ENCODE measurements at regions not wholly inside any gene's neighbourhood (a gene's known extent, or its start where the extent isn't known, plus 50 kb on each side); places are given as distances from the start of the nearest gene placed in this dataset.

- peaks cover 2% of the 10 kb centered on the region for H3K27me3 Mint-ChIP-seq
- DNase-seq (ENCODE audit: low spot score in 2 of 2) (no peak), ATAC-seq (ENCODE audit: low read depth) (no peak)
- peaks cover 47% of the 10 kb centered on the region for H3K4me1 Mint-ChIP-seq
- H3K27ac Mint-ChIP-seq = peak overlapping the region; percentile 51
- H3K36me3 Mint-ChIP-seq = peaks cover 6% of the 10 kb centered on the region
- no peak overlapping the region for H3K4me3 Mint-ChIP-seq
- H3K9me3 Mint-ChIP-seq = peaks cover 2% of the 10 kb centered on the region
These were observed 320.6 kb downstream of the SNAPC1 start for GRCh38 chr14:62082779-62083178.

GRCh38 chr14:62084020-62084419 is 321.8 kb downstream of the SNAPC1 start:
- Mint-ChIP-seq H3K9me3 (peaks cover 2% of the 10 kb centered on the region), H3K27me3 (peaks cover 2% of the 10 kb centered on the region), H3K36me3 (peaks cover 6% of the 10 kb centered on the region), H3K4me3 (no peak overlapping the region), H3K27ac (no peak overlapping the region), H3K4me1 (peaks cover 34% of the 10 kb centered on the region)
- DNase-seq (ENCODE audit: low spot score in 2 of 2) (no peak), ATAC-seq (ENCODE audit: low read depth) (no peak)

GRCh38 chr14:62087191-62087590 is 325.0 kb downstream of the SNAPC1 start:
- H3K27me3 Mint-ChIP-seq = peaks cover 2% of the 10 kb centered on the region
- no peak for DNase-seq (ENCODE audit: low spot score in 2 of 2)
- peaks cover 6% of the 10 kb centered on the region for H3K36me3 Mint-ChIP-seq
- H3K27ac Mint-ChIP-seq = no peak overlapping the region
- no peak for ATAC-seq (ENCODE audit: low read depth)
- no peak overlapping the region for H3K4me3 Mint-ChIP-seq
- peaks cover 10% of the 10 kb centered on the region for H3K4me1 Mint-ChIP-seq
- peaks cover 2% of the 10 kb centered on the region for H3K9me3 Mint-ChIP-seq

GRCh38 chr14:62093736-62094135 is 331.5 kb downstream of the SNAPC1 start:
- ATAC-seq (ENCODE audit: low read depth) (no peak), DNase-seq (ENCODE audit: low spot score in 2 of 2) (no peak)
- H3K36me3 Mint-ChIP-seq = no peaks in the 10 kb centered on the region
- peaks cover 1% of the 10 kb centered on the region for H3K4me1 Mint-ChIP-seq
- H3K27me3 Mint-ChIP-seq = no peaks in the 10 kb centered on the region
- no peak overlapping the region for H3K27ac Mint-ChIP-seq
- H3K4me3 Mint-ChIP-seq = no peak overlapping the region
- H3K9me3 Mint-ChIP-seq = peaks cover 1% of the 10 kb centered on the region

DNA sequence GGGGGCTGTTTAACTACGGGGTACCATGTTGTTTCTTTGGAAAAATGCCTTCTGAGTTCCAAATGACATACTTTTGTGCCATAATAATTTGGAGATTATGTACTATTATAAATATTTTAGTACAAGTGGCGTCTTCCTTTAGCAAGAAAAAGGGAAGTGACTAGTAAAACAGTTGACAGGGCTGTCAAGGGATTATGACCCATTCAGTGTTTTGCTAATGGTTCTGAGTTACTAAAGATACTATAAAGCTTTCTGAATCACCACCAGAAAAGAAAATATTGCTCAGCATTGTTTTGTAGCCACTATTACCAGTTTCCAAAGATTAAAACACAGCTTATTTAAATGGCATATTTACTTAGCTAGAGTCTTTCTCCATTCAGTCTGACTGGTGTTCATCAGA is 334.9 kb downstream of the SNAPC1 start:
- Mint-ChIP-seq H3K27ac (no peak overlapping the region), H3K9me3 (peaks cover 1% of the 10 kb centered on the region)
- DNase-seq (ENCODE audit: low spot score in 2 of 2) = no peak

GRCh38 chr14:62097824-62098223 is 335.6 kb downstream of the SNAPC1 start:
- H3K36me3 Mint-ChIP-seq = no peaks in the 10 kb centered on the region
- no peak overlapping the region for H3K4me3 Mint-ChIP-seq
- H3K9me3 Mint-ChIP-seq = peaks cover 1% of the 10 kb centered on the region
- H3K27ac Mint-ChIP-seq = no peak overlapping the region
- H3K4me1 Mint-ChIP-seq = peaks cover 5% of the 10 kb centered on the region
- ATAC-seq (ENCODE audit: low read depth) (no peak), DNase-seq (ENCODE audit: low spot score in 2 of 2) (no peak)
- H3K27me3 Mint-ChIP-seq = no peaks in the 10 kb centered on the region

More for the DNA sequence above, 334.9 kb downstream of the SNAPC1 start:
- H3K4me3 Mint-ChIP-seq = no peak overlapping the region
- peak; percentile 63 for ATAC-seq (ENCODE audit: low read depth)
- H3K27me3 Mint-ChIP-seq = no peaks in the 10 kb centered on the region
- peaks cover 5% of the 10 kb centered on the region for H3K4me1 Mint-ChIP-seq
- H3K36me3 Mint-ChIP-seq = no peaks in the 10 kb centered on the region

GRCh38 chr14:62098357-62098756 is 336.1 kb downstream of the SNAPC1 start:
- Mint-ChIP-seq H3K27ac (no peak overlapping the region), H3K27me3 (no peaks in the 10 kb centered on the region)

DNA sequence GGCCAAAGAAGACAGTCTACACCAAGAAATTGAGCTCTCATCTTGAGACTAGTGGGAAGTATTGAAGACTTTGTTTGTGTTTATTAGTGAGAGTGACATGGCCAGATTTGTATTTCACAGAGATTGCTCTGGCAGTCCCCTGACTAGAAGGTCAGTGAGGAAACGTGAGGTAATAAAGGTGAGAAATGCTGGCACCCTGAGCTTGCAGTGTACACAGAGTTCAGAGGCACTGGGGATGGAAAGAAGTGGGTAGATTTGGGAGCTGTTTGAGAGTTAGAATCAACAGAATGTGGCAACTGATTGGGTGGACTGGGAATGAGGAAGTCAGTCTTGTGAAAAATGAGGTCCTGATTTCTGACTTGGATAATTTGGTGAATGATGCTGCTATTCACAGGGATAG is 336.9 kb downstream of the SNAPC1 start:
- Mint-ChIP-seq H3K4me1 (peaks cover 5% of the 10 kb centered on the region), H3K36me3 (no peaks in the 10 kb centered on the region), H3K27ac (no peak overlapping the region), H3K27me3 (no peaks in the 10 kb centered on the region), H3K9me3 (peaks cover 1% of the 10 kb centered on the region), H3K4me3 (no peak overlapping the region)
- DNase-seq (ENCODE audit: low spot score in 2 of 2) = no peak
- ATAC-seq (ENCODE audit: low read depth) = no peak

More at GRCh38 chr14:62098357-62098756, 336.1 kb downstream of the SNAPC1 start:
- Mint-ChIP-seq H3K4me1 (peaks cover 5% of the 10 kb centered on the region), H3K9me3 (peaks cover 1% of the 10 kb centered on the region), H3K36me3 (no peaks in the 10 kb centered on the region), H3K4me3 (no peak overlapping the region)
- DNase-seq (ENCODE audit: low spot score in 2 of 2) (no peak), ATAC-seq (ENCODE audit: low read depth) (no peak)

DNA sequence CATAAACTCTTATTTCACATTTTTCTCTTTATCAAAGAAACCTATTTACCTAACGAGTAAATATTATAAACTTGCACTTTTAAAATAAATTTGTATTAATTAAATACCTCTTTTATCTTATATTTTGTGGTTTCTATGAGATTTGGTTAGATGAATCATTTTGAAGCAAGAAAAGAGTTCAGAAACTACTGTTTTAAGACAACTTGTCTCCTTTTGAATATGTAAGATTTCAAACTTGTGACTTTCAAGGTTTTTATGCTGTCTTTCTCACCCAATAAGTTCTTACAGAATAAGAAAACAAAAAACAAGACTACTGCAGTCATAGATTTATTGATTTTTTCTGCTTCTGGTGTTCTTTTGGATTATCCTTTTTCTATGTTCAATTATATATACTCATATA is 339.0 kb downstream of the SNAPC1 start:
- no peak for ATAC-seq (ENCODE audit: low read depth)
- Mint-ChIP-seq H3K36me3 (no peaks in the 10 kb centered on the region), H3K9me3 (peaks cover 2% of the 10 kb centered on the region), H3K27me3 (no peaks in the 10 kb centered on the region), H3K27ac (no peak overlapping the region), H3K4me3 (no peak overlapping the region), H3K4me1 (peaks cover 5% of the 10 kb centered on the region)
- DNase-seq (ENCODE audit: low spot score in 2 of 2) = no peak

- Mint-ChIP-seq H3K36me3 (no peaks in the 10 kb centered on the region), H3K27me3 (no peaks in the 10 kb centered on the region), H3K9me3 (peaks cover 2% of the 10 kb centered on the region), H3K27ac (no peak overlapping the region), H3K4me1 (peaks cover 5% of the 10 kb centered on the region), H3K4me3 (no peak overlapping the region)
- DNase-seq (ENCODE audit: low spot score in 2 of 2) = no peak
- no peak for ATAC-seq (ENCODE audit: low read depth)
These were observed 339.6 kb downstream of the SNAPC1 start for GRCh38 chr14:62101673-62102348.

GRCh38 chr14:62102349-62102725 is 340.1 kb downstream of the SNAPC1 start:
- Mint-ChIP-seq H3K4me3 (no peak overlapping the region), H3K27me3 (no peaks in the 10 kb centered on the region), H3K4me1 (peaks cover 5% of the 10 kb centered on the region), H3K27ac (no peak overlapping the region), H3K36me3 (no peaks in the 10 kb centered on the region), H3K9me3 (peaks cover 2% of the 10 kb centered on the region)
- ATAC-seq (ENCODE audit: low read depth) = no peak
- no peak for DNase-seq (ENCODE audit: low spot score in 2 of 2)

- no peak overlapping the region for H3K27ac Mint-ChIP-seq
These were observed 341.2 kb downstream of the SNAPC1 start for GRCh38 chr14:62103464-62103863.

DNA sequence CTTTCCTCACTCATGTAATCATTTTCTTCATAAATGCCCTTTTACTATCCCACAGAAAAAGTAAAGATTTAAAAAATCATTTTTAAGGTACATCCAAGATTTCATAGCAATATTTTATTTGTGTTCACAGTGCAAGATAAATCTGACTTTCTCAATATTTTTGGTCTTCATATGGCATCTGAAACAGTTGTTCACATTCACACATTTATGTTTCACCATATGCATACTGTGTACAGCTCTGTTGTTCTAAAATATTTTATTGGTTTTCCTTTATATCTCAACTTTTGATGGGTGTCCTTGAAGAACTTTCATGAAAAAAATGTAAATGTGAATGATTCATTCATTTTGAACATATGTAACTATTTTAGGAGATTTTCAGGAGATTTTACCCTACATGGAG is 348.7 kb downstream of the SNAPC1 start:
- peaks cover 6% of the 10 kb centered on the region for H3K4me1 Mint-ChIP-seq
- no peaks in the 10 kb centered on the region for H3K27me3 Mint-ChIP-seq
- H3K27ac Mint-ChIP-seq = no peak overlapping the region
- no peak overlapping the region for H3K4me3 Mint-ChIP-seq
- DNase-seq (ENCODE audit: low spot score in 2 of 2) (no peak), ATAC-seq (ENCODE audit: low read depth) (no peak)
- H3K9me3 Mint-ChIP-seq = no peaks in the 10 kb centered on the region
- H3K36me3 Mint-ChIP-seq = no peaks in the 10 kb centered on the region

More at GRCh38 chr14:62103464-62103863, 341.2 kb downstream of the SNAPC1 start:
- Mint-ChIP-seq H3K9me3 (peaks cover 2% of the 10 kb centered on the region), H3K4me3 (no peak overlapping the region), H3K4me1 (peaks cover 5% of the 10 kb centered on the region), H3K27me3 (no peaks in the 10 kb centered on the region), H3K36me3 (no peaks in the 10 kb centered on the region)
- ATAC-seq (ENCODE audit: low read depth) (no peak), DNase-seq (ENCODE audit: low spot score in 2 of 2) (no peak)

DNA sequence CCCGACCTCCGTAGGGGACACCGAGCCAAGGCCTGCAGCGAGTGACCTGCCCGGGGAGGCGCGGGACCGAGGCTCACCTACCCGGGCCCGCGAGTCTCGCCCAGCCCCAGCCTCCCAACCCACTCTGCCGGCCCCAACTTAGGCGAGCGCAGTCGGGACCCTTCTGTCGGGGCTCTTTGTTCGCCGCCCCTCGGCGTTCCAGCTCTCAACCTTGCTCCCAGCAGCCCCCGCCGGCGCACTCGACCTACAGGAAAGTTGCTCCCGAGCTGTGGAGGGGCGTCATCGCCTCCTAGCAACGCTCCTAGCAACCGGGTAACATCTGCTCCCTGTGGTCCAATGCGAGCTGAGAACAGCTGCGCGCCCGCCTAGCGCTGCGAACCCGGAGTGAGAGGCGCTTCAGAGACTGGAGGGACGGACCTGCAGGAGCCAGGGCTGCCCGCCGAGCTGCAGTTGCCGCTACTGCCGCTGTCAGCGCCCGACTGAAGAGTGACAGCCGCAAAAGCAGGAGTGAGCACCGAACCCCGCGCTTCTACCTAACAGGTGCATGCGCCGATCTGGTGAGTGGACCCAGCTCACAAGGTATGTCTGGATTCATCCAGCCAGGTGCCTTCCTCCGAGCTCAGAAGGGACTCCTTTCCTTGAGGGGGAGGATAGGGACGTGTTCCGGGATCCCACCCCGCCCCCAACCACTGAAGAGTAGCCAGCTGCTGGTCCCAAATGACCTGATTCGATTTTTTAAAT is 355.0 kb downstream of the SNAPC1 start:
- H3K27me3 Mint-ChIP-seq = peaks cover 5% of the 10 kb centered on the region
- H3K4me1 Mint-ChIP-seq = peaks cover 17% of the 10 kb centered on the region
- H3K27ac Mint-ChIP-seq = no peak overlapping the region
- no peaks in the 10 kb centered on the region for H3K36me3 Mint-ChIP-seq
- DNase-seq (ENCODE audit: low spot score in 2 of 2) = peak; percentile 66 to 71
- no peaks in the 10 kb centered on the region for H3K9me3 Mint-ChIP-seq
- peak; percentile 98 for ATAC-seq (ENCODE audit: low read depth)
- peak overlapping the region; percentile 85 for H3K4me3 Mint-ChIP-seq

- Mint-ChIP-seq H3K27me3 (peaks cover 5% of the 10 kb centered on the region), H3K4me3 (peak overlapping the region; percentile 85), H3K36me3 (no peaks in the 10 kb centered on the region), H3K9me3 (no peaks in the 10 kb centered on the region), H3K4me1 (peaks cover 17% of the 10 kb centered on the region), H3K27ac (no peak overlapping the region)
- ATAC-seq (ENCODE audit: low read depth) (peak; percentile 2), DNase-seq (ENCODE audit: low spot score in 2 of 2) (no peak)
These were observed 355.5 kb downstream of the SNAPC1 start for GRCh38 chr14:62117751-62118105.

All from memory B cell (primary cell).